Upper lobe of left lung (tissue), 6 donors: ENCODE measurements at regions not wholly inside any gene's neighbourhood (a gene's known extent, or its start where the extent isn't known, plus 50 kb on each side); places are given as distances from the start of the nearest gene placed in this dataset.
"Not testable (repeated sequence)": the region's sequence is repeated elsewhere in the genome, so short reads cannot be mapped to it uniquely, and the experiment has no call there.

Source experiments
- ATAC-seq, 2 donors: fragments of 200-7000 bp; cut with Tn5 transposase; one replicate each; pipeline ENCODE4 v1.9.1; 2022; ENCODE audit warnings: mild to moderate bottlenecking in 2 of 2, moderate library complexity in 2 of 2; ENCODE audit not compliant: low FRiP score in 2 of 2
- DNase-seq, 2 donors: peaks; one replicate each; pipeline ENCODE4 v3.0.0-alpha.2; 2019 to 2020
- H3K27ac ChIP-seq, 4 donors: fragments of 200-600 bp; sonication (generic); one replicate each; pipeline ENCODE4 v1.5.1; 2016 to 2019
- H3K27me3 ChIP-seq, 4 donors: fragments of 200-600 bp; sonication (generic); one replicate each; pipeline ENCODE4 v1.5.1; 2017 to 2019
- H3K36me3 ChIP-seq, 4 donors: fragments of 200-600 bp; sonication (generic); one replicate each; pipeline ENCODE4 v1.5.1; 2016 to 2019
- H3K4me1 ChIP-seq, 4 donors: fragments of 200-600 bp; sonication (generic); one replicate each; pipeline ENCODE4 v1.5.1; 2018 to 2019
- H3K4me3 ChIP-seq, 4 donors: fragments of 200-600 bp; sonication (generic); one replicate each; pipeline ENCODE4 v1.5.1; 2017 to 2019; ENCODE audit warnings: mild to moderate bottlenecking in 2 of 4, moderate library complexity in 1 of 4
- H3K9me3 ChIP-seq, 4 donors: fragments of 200-600 bp; sonication (generic); one replicate each; pipeline ENCODE4 v1.5.1; 2018 to 2019
- EP300 ChIP-seq, 4 donors: sonication (generic); formaldehyde crosslinking; IDR thresholded peaks; one replicate each; pipeline ENCODE4 v1.5.1; 2017; ENCODE audit warnings: antibody characterized with exemption in 4 of 4, control low read depth in 2 of 4
- POLR2A ChIP-seq, 4 donors: fragments of 450-650 bp; IDR thresholded peaks; one replicate each; pipeline ENCODE4 v1.5.1; 2016 to 2017; ENCODE audit warnings: antibody characterized with exemption in 4 of 4, mild to moderate bottlenecking in 2 of 4
- POLR2AphosphoS5 ChIP-seq, 2 donors: sonication (generic); formaldehyde crosslinking; IDR thresholded peaks; one replicate each; pipeline ENCODE4 v1.5.1; 2017; ENCODE audit warnings: antibody characterized with exemption in 2 of 2
- WGBS, 2 donors: methylation state at CpG; one replicate each; pipeline ENCODE4 v1.1.5; 2017 to 2018; 5-methylcytosine and 5-hydroxymethylcytosine counted together
- TF ChIP-seq, protein P1 (sequence below), 6 experiments: fragments of 450-650 bp in 4 of 6; fragments of 200-600 bp in 2 of 6; sonication (generic) in 2 of 6; IDR thresholded peaks; one replicate each; pipeline ENCODE4 v1.5.1; 2016 to 2019; ENCODE audit warnings: antibody characterized with exemption in 6 of 6
- donor health status: DM: no; HTN: no; CAD: no; lungs with moderate emphysema.
- donor health status: DM: no; HTN: yes; CAD: no; lungs with severe emphysema.

DNA sequence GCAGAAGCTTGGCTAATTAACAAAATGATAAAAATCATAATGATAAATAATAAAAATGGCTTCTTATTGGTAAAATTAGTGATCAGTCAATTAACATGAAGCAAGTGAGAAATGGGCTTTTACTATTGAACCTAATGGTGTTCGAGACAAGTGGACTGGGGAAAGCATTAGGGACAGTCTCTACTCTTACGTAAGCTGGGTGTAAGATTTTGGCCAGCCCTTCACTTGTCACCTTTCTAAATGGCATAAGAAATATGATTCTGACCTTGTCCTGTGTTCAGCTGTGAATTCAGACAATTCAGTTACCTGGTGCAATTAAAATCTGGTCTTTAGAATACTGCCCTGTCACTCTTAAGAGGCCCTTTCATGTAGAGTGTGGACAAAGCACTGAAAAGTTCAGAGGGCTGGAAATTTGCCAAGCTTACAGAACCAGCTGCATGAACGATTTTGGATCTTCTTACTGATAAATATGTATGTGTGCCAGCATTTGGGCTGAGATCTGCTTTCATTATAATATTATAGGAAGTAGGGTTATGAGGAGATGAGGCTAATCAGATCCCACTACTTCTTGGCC lies 115.9 kb downstream of the QRSL1 start:
- Histone ChIP-seq H3K36me3 (no peaks in the 10 kb centered on the region), H3K27me3 (no peaks in the 10 kb centered on the region), H3K4me1 (no peaks in the 10 kb centered on the region), H3K27ac (no peak overlapping the region), H3K4me3 (no peak overlapping the region), H3K9me3 (no peaks in the 10 kb centered on the region)
- ATAC-seq (no peak), DNase-seq (no peak)
- TF ChIP-seq POLR2A (IDR thresholded peaks at IDR 0.05) = no peak
- TF ChIP-seq EP300 (IDR thresholded peaks at IDR 0.05) = no peak
- TF ChIP-seq, protein P1, sequence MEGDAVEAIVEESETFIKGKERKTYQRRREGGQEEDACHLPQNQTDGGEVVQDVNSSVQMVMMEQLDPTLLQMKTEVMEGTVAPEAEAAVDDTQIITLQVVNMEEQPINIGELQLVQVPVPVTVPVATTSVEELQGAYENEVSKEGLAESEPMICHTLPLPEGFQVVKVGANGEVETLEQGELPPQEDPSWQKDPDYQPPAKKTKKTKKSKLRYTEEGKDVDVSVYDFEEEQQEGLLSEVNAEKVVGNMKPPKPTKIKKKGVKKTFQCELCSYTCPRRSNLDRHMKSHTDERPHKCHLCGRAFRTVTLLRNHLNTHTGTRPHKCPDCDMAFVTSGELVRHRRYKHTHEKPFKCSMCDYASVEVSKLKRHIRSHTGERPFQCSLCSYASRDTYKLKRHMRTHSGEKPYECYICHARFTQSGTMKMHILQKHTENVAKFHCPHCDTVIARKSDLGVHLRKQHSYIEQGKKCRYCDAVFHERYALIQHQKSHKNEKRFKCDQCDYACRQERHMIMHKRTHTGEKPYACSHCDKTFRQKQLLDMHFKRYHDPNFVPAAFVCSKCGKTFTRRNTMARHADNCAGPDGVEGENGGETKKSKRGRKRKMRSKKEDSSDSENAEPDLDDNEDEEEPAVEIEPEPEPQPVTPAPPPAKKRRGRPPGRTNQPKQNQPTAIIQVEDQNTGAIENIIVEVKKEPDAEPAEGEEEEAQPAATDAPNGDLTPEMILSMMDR (IDR thresholded peaks at IDR 0.05) = no peak
- TF ChIP-seq POLR2AphosphoS5 (IDR thresholded peaks at IDR 0.05) = no peak
- whole genome bisulfite sequencing, 2 donors = 66 to 70% methylated on average over 3 of the region's 3 CpGs

DNA sequence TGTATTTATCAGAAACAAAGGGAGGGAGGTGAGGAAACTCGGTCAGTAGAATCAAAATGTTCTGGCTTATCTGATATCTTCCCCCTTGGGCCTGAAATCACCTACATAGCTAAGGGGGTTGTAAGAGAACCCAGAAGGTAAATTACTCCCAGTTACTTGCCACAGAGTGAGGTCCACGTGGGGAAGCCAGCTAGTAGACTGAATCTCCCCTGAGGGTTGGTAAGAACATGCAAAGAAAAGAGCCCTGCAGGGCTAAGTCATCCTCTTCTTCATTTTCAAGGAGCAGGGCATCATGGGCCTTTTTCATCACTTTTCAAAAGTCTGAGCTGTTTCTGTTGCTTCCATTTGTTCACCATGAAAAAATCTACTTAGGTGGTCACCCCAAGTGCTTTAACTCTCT lies 115.4 kb downstream of the QRSL1 start:
- no peaks in the 10 kb centered on the region for H3K4me1 ChIP-seq
- DNase-seq (no peak), ATAC-seq (no peak)
- H3K27ac ChIP-seq = no peak overlapping the region
- H3K4me3 ChIP-seq = no peak overlapping the region
- no peaks in the 10 kb centered on the region for H3K27me3 ChIP-seq
- H3K9me3 ChIP-seq = no peaks in the 10 kb centered on the region
- 80 to 88% methylated on average over 2 of the region's 2 CpGs for WGBS, 2 donors
- TF ChIP-seq POLR2A (IDR thresholded peaks at IDR 0.05) (no peak), EP300 (IDR thresholded peaks at IDR 0.05) (no peak), POLR2AphosphoS5 (IDR thresholded peaks at IDR 0.05) (no peak)
- TF ChIP-seq, protein P1 (IDR thresholded peaks at IDR 0.05) = no peak
- no peaks in the 10 kb centered on the region for H3K36me3 ChIP-seq

DNA sequence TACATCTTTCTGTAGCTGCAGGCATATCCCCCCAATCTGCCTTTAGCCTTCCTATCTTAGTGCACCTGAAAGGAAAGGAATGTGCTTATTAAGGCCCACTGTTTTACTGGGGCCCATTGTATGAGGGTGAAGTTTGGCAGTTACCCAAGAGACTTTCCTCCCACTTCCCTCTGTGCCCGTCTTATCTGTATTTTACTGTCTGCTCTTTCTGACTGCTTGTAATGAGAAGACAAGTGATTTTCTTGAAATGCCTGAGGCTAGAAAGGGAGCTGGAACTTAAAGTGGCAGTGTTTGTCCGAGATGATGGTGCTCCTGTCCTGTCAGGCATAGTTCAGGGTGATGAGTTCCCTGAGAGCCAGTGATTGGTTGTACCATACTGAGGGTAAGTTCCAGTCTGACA lies 114.7 kb downstream of the QRSL1 start:
- H3K36me3 ChIP-seq, H3K4me1 ChIP-seq, H3K27me3 ChIP-seq, H3K9me3 ChIP-seq, ATAC-seq, H3K27ac ChIP-seq, H3K4me3 ChIP-seq, DNase-seq: not testable (repeated sequence)
- WGBS, 2 donors = 29 to 47% methylated on average over 2 of the region's 2 CpGs

GRCh38 chr6:106743612-106744011 lies 114.2 kb downstream of the QRSL1 start:
- TF ChIP-seq POLR2A (IDR thresholded peaks at IDR 0.05) = no peak
- TF ChIP-seq, protein P1 (IDR thresholded peaks at IDR 0.05) = no peak
- no peak for TF ChIP-seq POLR2AphosphoS5 (IDR thresholded peaks at IDR 0.05)
- TF ChIP-seq EP300 (IDR thresholded peaks at IDR 0.05) = no peak
- H3K36me3 ChIP-seq = no peaks in the 10 kb centered on the region
- no peak for ATAC-seq
- no peaks in the 10 kb centered on the region for H3K4me1 ChIP-seq
- 60 to 61% methylated on average over 2 of the region's 2 CpGs for WGBS, 2 donors
- H3K27me3 ChIP-seq = no peaks in the 10 kb centered on the region
- no peak overlapping the region for H3K4me3 ChIP-seq
- no peaks in the 10 kb centered on the region for H3K9me3 ChIP-seq
- no peak overlapping the region for H3K27ac ChIP-seq
- DNase-seq = no peak

DNA sequence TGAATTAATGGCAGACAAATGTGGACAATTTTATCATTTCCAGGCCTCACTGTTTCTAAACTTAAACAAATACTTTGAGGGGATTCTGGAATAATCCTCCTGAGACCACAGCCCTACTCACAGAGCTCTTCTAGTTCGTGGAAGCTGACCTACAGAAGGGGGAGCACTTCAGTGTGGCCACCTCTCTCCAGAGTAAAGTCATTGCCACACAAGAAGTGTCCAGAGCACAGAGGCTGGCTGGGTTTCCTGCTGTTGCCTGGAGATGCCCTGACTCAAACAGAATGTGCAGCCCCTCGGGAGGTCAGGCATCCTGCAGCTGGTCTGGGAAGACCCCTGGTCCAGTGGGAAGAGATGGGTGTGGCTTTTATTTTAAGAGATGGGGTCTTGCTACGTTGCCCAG lies 110.9 kb downstream of the QRSL1 start:
- H3K4me3 ChIP-seq = no peak overlapping the region
- no peak overlapping the region for H3K27ac ChIP-seq
- no peaks in the 10 kb centered on the region for H3K9me3 ChIP-seq
- DNase-seq = no peak
- no peak for ATAC-seq
- H3K36me3 ChIP-seq = no peaks in the 10 kb centered on the region
- TF ChIP-seq, protein P1 (IDR thresholded peaks at IDR 0.05) = no peak
- TF ChIP-seq POLR2AphosphoS5 (IDR thresholded peaks at IDR 0.05) = no peak
- no peak for TF ChIP-seq EP300 (IDR thresholded peaks at IDR 0.05)
- no peak for TF ChIP-seq POLR2A (IDR thresholded peaks at IDR 0.05)
- no peaks in the 10 kb centered on the region for H3K27me3 ChIP-seq
- no peaks in the 10 kb centered on the region for H3K4me1 ChIP-seq
- 50 to 51% methylated on average over 3 of the region's 3 CpGs for WGBS, 2 donors
